ENCODE measurements at regions not wholly inside any gene's neighbourhood (a gene's known extent, or its start where the extent isn't known, plus 50 kb on each side); places are given as distances from the start of the nearest gene placed in this dataset.

- no peak for DNase-seq
- ChIA-PET CTCF (no interaction called here), POLR2A (no interaction called here)
- intact Hi-C loops (cut with micrococcal nuclease; ENCODE audit: unreplicated experiment), result no loop called here
- no peaks in the 10 kb centered on the region for H3K36me3 Mint-ChIP-seq (ENCODE audit: insufficient read depth, unreplicated experiment)
- H3K27me3 ChIP-seq (replicated peaks; ENCODE audit: control insufficient read depth, insufficient read depth, low read length), result no peaks in the 10 kb centered on the region
- H3K27me3 Mint-ChIP-seq (ENCODE audit: insufficient read depth, unreplicated experiment), result no peaks in the 10 kb centered on the region
- H3K27ac Mint-ChIP-seq (ENCODE audit: unreplicated experiment), result no peak overlapping the region
- H3K9me3 ChIP-seq, result no peaks in the 10 kb centered on the region
- H3K36me3 ChIP-seq (ENCODE audit: control insufficient read depth, insufficient read depth, low read length), result no peaks in the 10 kb centered on the region
- no peaks in the 10 kb centered on the region for H3K4me1 ChIP-seq
- no peak overlapping the region for H3K4me3 ChIP-seq (ENCODE audit: low read depth, low read length)
- H3K4me1 Mint-ChIP-seq (ENCODE audit: low read depth, unreplicated experiment), result no peaks in the 10 kb centered on the region
- H3K9me3 Mint-ChIP-seq (ENCODE audit: unreplicated experiment), result no peaks in the 10 kb centered on the region
- no peak overlapping the region for H3K4me3 Mint-ChIP-seq (ENCODE audit: unreplicated experiment)
- no peak for TF ChIP-seq CTCF (IDR thresholded peaks at IDR 0.05; ENCODE audit: insufficient read depth in 1 of 2, low read depth in 1 of 2, low read length in 1 of 2, severe bottlenecking in 1 of 2, unreplicated experiment in 1 of 2)
- no TSS peak for BruUV-seq (replicated peaks)
These were observed 326.9 kb upstream of the SLIT2 start for GRCh38 chr4:19924761-19925160.

- intact Hi-C loops (cut with micrococcal nuclease; ENCODE audit: unreplicated experiment), result no loop called here
- H3K9me3 Mint-ChIP-seq (ENCODE audit: unreplicated experiment), result no peaks in the 10 kb centered on the region
- POLR2A ChIA-PET, result no interaction called here
- no peak overlapping the region for H3K4me3 Mint-ChIP-seq (ENCODE audit: unreplicated experiment)
- Histone ChIP-seq H3K36me3 (ENCODE audit: control insufficient read depth, insufficient read depth, low read length) (no peaks in the 10 kb centered on the region), H3K9me3 (no peaks in the 10 kb centered on the region), H3K4me1 (no peaks in the 10 kb centered on the region), H3K27me3 (replicated peaks; ENCODE audit: control insufficient read depth, insufficient read depth, low read length) (no peaks in the 10 kb centered on the region), H3K4me3 (ENCODE audit: low read depth, low read length) (no peak overlapping the region)
- CTCF ChIA-PET, result no interaction called here
- no TSS peak for BruUV-seq (replicated peaks)
- H3K4me1 Mint-ChIP-seq (ENCODE audit: low read depth, unreplicated experiment), result no peaks in the 10 kb centered on the region
- no peak for DNase-seq
- no peaks in the 10 kb centered on the region for H3K36me3 Mint-ChIP-seq (ENCODE audit: insufficient read depth, unreplicated experiment)
- H3K27ac Mint-ChIP-seq (ENCODE audit: unreplicated experiment), result no peak overlapping the region
- no peaks in the 10 kb centered on the region for H3K27me3 Mint-ChIP-seq (ENCODE audit: insufficient read depth, unreplicated experiment)
- TF ChIP-seq CTCF (IDR thresholded peaks at IDR 0.05; ENCODE audit: insufficient read depth in 1 of 2, low read depth in 1 of 2, low read length in 1 of 2, severe bottlenecking in 1 of 2, unreplicated experiment in 1 of 2), result no peak
These were observed 336.4 kb upstream of the SLIT2 start for GRCh38 chr4:19915276-19915675.

GRCh38 chr4:19913650-19914049, 338.1 kb upstream of the SLIT2 start:
- intact Hi-C loops (cut with micrococcal nuclease; ENCODE audit: unreplicated experiment), result no loop called here
- POLR2A ChIA-PET, result no interaction called here
- Histone ChIP-seq H3K4me3 (ENCODE audit: low read depth, low read length) (no peak overlapping the region), H3K27me3 (replicated peaks; ENCODE audit: control insufficient read depth, insufficient read depth, low read length) (no peaks in the 10 kb centered on the region), H3K9me3 (no peaks in the 10 kb centered on the region), H3K36me3 (ENCODE audit: control insufficient read depth, insufficient read depth, low read length) (no peaks in the 10 kb centered on the region), H3K4me1 (no peaks in the 10 kb centered on the region)
- Mint-ChIP-seq H3K9me3 (ENCODE audit: unreplicated experiment) (no peaks in the 10 kb centered on the region), H3K27ac (ENCODE audit: unreplicated experiment) (no peak overlapping the region), H3K36me3 (ENCODE audit: insufficient read depth, unreplicated experiment) (no peaks in the 10 kb centered on the region), H3K4me1 (ENCODE audit: low read depth, unreplicated experiment) (no peaks in the 10 kb centered on the region), H3K4me3 (ENCODE audit: unreplicated experiment) (no peak overlapping the region), H3K27me3 (ENCODE audit: insufficient read depth, unreplicated experiment) (peaks cover 1% of the 10 kb centered on the region)
- CTCF ChIA-PET, result no interaction called here
- no peak for TF ChIP-seq CTCF (IDR thresholded peaks at IDR 0.05; ENCODE audit: insufficient read depth in 1 of 2, low read depth in 1 of 2, low read length in 1 of 2, severe bottlenecking in 1 of 2, unreplicated experiment in 1 of 2)
- BruUV-seq (replicated peaks), result no TSS peak
- DNase-seq, result no peak

All from Caco-2 (cell line).